ENCODE measurements at regions not wholly inside any gene's neighbourhood (a gene's known extent, or its start where the extent isn't known, plus 50 kb on each side); places are given as distances from the start of the nearest gene placed in this dataset.

GRCh38 chr2:160702754-160703153 lies 209.1 kb upstream of the RBMS1 start:
- H3K36me3 Mint-ChIP-seq (ENCODE audit: low read depth), result peaks cover 2% of the 10 kb centered on the region; the same call in 1 of the 3 replicates
- no peak overlapping the region for H3K4me3 Mint-ChIP-seq
- peaks cover 2% of the 10 kb centered on the region for H3K27me3 Mint-ChIP-seq (ENCODE audit: insufficient read depth, low read depth, poor library complexity)
- no peak for TF ChIP-seq JUNB (IDR thresholded peaks at IDR 0.05; ENCODE audit: unreplicated experiment)
- TF ChIP-seq ETS1 (IDR thresholded peaks at IDR 0.05), result no peak
- no peak for TF ChIP-seq ZNF331 (CRISPR knock-in tag; IDR thresholded peaks at IDR 0.05; ENCODE audit: low read depth)
- TF ChIP-seq EZH2phosphoT487 (IDR thresholded peaks at IDR 0.05; ENCODE audit: unreplicated experiment), result no peak
- TF ChIP-seq NANOG (IDR thresholded peaks at IDR 0.05; ENCODE audit: borderline replicate concordance), result no peak
- no peak for TF ChIP-seq EZH2 (IDR thresholded peaks at IDR 0.05; ENCODE audit: low read depth, unreplicated experiment)
- no peak for TF ChIP-seq STAT1 (IDR thresholded peaks at IDR 0.05; ENCODE audit: unreplicated experiment)
- no peak for TF ChIP-seq ZNF114 (CRISPR knock-in tag; IDR thresholded peaks at IDR 0.05)
- TF ChIP-seq, protein P1, sequence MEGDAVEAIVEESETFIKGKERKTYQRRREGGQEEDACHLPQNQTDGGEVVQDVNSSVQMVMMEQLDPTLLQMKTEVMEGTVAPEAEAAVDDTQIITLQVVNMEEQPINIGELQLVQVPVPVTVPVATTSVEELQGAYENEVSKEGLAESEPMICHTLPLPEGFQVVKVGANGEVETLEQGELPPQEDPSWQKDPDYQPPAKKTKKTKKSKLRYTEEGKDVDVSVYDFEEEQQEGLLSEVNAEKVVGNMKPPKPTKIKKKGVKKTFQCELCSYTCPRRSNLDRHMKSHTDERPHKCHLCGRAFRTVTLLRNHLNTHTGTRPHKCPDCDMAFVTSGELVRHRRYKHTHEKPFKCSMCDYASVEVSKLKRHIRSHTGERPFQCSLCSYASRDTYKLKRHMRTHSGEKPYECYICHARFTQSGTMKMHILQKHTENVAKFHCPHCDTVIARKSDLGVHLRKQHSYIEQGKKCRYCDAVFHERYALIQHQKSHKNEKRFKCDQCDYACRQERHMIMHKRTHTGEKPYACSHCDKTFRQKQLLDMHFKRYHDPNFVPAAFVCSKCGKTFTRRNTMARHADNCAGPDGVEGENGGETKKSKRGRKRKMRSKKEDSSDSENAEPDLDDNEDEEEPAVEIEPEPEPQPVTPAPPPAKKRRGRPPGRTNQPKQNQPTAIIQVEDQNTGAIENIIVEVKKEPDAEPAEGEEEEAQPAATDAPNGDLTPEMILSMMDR (conservative IDR thresholded peaks at IDR 0.05; ENCODE audit: low read depth in 2 of 2), result no peak
- TF ChIP-seq, protein P2, sequence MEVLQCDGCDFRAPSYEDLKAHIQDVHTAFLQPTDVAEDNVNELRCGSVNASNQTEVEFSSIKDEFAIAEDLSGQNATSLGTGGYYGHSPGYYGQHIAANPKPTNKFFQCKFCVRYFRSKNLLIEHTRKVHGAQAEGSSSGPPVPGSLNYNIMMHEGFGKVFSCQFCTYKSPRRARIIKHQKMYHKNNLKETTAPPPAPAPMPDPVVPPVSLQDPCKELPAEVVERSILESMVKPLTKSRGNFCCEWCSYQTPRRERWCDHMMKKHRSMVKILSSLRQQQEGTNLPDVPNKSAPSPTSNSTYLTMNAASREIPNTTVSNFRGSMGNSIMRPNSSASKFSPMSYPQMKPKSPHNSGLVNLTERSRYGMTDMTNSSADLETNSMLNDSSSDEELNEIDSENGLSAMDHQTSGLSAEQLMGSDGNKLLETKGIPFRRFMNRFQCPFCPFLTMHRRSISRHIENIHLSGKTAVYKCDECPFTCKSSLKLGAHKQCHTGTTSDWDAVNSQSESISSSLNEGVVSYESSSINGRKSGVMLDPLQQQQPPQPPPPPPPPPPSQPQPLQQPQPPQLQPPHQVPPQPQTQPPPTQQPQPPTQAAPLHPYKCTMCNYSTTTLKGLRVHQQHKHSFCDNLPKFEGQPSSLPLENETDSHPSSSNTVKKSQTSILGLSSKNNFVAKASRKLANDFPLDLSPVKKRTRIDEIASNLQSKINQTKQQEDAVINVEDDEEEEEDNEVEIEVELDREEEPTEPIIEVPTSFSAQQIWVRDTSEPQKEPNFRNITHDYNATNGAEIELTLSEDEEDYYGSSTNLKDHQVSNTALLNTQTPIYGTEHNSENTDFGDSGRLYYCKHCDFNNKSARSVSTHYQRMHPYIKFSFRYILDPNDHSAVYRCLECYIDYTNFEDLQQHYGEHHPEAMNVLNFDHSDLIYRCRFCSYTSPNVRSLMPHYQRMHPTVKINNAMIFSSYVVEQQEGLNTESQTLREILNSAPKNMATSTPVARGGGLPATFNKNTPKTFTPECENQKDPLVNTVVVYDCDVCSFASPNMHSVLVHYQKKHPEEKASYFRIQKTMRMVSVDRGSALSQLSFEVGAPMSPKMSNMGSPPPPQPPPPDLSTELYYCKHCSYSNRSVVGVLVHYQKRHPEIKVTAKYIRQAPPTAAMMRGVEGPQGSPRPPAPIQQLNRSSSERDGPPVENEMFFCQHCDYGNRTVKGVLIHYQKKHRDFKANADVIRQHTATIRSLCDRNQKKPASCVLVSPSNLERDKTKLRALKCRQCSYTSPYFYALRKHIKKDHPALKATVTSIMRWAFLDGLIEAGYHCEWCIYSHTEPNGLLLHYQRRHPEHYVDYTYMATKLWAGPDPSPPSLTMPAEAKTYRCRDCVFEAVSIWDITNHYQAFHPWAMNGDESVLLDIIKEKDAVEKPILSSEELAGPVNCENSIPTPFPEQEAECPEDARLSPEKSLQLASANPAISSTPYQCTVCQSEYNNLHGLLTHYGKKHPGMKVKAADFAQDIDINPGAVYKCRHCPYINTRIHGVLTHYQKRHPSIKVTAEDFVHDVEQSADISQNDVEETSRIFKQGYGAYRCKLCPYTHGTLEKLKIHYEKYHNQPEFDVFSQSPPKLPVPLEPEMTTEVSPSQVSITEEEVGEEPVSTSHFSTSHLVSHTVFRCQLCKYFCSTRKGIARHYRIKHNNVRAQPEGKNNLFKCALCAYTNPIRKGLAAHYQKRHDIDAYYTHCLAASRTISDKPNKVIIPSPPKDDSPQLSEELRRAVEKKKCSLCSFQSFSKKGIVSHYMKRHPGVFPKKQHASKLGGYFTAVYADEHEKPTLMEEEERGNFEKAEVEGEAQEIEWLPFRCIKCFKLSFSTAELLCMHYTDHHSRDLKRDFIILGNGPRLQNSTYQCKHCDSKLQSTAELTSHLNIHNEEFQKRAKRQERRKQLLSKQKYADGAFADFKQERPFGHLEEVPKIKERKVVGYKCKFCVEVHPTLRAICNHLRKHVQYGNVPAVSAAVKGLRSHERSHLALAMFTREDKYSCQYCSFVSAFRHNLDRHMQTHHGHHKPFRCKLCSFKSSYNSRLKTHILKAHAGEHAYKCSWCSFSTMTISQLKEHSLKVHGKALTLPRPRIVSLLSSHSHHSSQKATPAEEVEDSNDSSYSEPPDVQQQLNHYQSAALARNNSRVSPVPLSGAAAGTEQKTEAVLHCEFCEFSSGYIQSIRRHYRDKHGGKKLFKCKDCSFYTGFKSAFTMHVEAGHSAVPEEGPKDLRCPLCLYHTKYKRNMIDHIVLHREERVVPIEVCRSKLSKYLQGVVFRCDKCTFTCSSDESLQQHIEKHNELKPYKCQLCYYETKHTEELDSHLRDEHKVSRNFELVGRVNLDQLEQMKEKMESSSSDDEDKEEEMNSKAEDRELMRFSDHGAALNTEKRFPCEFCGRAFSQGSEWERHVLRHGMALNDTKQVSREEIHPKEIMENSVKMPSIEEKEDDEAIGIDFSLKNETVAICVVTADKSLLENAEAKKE (CRISPR knock-in tag; IDR thresholded peaks at IDR 0.05), result no peak
- TF ChIP-seq, protein P3, sequence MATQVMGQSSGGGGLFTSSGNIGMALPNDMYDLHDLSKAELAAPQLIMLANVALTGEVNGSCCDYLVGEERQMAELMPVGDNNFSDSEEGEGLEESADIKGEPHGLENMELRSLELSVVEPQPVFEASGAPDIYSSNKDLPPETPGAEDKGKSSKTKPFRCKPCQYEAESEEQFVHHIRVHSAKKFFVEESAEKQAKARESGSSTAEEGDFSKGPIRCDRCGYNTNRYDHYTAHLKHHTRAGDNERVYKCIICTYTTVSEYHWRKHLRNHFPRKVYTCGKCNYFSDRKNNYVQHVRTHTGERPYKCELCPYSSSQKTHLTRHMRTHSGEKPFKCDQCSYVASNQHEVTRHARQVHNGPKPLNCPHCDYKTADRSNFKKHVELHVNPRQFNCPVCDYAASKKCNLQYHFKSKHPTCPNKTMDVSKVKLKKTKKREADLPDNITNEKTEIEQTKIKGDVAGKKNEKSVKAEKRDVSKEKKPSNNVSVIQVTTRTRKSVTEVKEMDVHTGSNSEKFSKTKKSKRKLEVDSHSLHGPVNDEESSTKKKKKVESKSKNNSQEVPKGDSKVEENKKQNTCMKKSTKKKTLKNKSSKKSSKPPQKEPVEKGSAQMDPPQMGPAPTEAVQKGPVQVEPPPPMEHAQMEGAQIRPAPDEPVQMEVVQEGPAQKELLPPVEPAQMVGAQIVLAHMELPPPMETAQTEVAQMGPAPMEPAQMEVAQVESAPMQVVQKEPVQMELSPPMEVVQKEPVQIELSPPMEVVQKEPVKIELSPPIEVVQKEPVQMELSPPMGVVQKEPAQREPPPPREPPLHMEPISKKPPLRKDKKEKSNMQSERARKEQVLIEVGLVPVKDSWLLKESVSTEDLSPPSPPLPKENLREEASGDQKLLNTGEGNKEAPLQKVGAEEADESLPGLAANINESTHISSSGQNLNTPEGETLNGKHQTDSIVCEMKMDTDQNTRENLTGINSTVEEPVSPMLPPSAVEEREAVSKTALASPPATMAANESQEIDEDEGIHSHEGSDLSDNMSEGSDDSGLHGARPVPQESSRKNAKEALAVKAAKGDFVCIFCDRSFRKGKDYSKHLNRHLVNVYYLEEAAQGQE (IDR thresholded peaks at IDR 0.05; ENCODE audit: unreplicated experiment), result no peak
- no peak for TF ChIP-seq POLR2AphosphoS5 (IDR thresholded peaks at IDR 0.05; ENCODE audit: low read depth)
- no peak for TF ChIP-seq CREB1 (CRISPR knock-in tag; IDR thresholded peaks at IDR 0.05; ENCODE audit: low read depth)
- no peaks in the 10 kb centered on the region for H3K36me3 ChIP-seq (ENCODE audit: insufficient read depth)
- no peak for ATAC-seq
- H3K79me2 ChIP-seq (replicated peaks; ENCODE audit: insufficient read depth), result no peaks in the 10 kb centered on the region
- H3F3A ChIP-seq (replicated peaks; ENCODE audit: low read depth), result no peaks in the 10 kb centered on the region
- peaks cover 17% of the 10 kb centered on the region for H3K4me1 Mint-ChIP-seq
- no peak overlapping the region for H3K4me2 ChIP-seq
- no peak overlapping the region for H3K27ac Mint-ChIP-seq
- H3K4me1 ChIP-seq (ENCODE audit: insufficient read depth), result peaks cover 9% of the 10 kb centered on the region; the same call in 1 of the 2 replicates
- no peaks in the 10 kb centered on the region for H3K9me2 ChIP-seq (ENCODE audit: insufficient read depth)
- peaks cover 8% of the 10 kb centered on the region; the same call in 2 of the 3 replicates for H3K9me3 Mint-ChIP-seq
- H3K27me3 ChIP-seq (ENCODE audit: insufficient read depth), result no peaks in the 10 kb centered on the region
- no peak for DNase-seq (ENCODE audit: low spot score)
- no peaks in the 10 kb centered on the region for H4K20me1 ChIP-seq (replicated peaks; ENCODE audit: insufficient read depth)
- no peak overlapping the region for H3K4me3 ChIP-seq
- no peak overlapping the region for H2AFZ ChIP-seq
- no peak overlapping the region for H3K27ac ChIP-seq (ENCODE audit: low read depth)
